GM21528 (cell line): ENCODE measurements at regions not wholly inside any gene's neighbourhood (a gene's known extent, or its start where the extent isn't known, plus 50 kb on each side); places are given as distances from the start of the nearest gene placed in this dataset.

Source experiments
- ATAC-seq: cut with Tn5 transposase; IDR thresholded peaks from one replicate; pipeline ENCODE4 v1.9.1; 2021; ENCODE audit warnings: mild to moderate bottlenecking, moderate library complexity; ENCODE audit not compliant: unreplicated experiment, low FRiP score

DNA sequence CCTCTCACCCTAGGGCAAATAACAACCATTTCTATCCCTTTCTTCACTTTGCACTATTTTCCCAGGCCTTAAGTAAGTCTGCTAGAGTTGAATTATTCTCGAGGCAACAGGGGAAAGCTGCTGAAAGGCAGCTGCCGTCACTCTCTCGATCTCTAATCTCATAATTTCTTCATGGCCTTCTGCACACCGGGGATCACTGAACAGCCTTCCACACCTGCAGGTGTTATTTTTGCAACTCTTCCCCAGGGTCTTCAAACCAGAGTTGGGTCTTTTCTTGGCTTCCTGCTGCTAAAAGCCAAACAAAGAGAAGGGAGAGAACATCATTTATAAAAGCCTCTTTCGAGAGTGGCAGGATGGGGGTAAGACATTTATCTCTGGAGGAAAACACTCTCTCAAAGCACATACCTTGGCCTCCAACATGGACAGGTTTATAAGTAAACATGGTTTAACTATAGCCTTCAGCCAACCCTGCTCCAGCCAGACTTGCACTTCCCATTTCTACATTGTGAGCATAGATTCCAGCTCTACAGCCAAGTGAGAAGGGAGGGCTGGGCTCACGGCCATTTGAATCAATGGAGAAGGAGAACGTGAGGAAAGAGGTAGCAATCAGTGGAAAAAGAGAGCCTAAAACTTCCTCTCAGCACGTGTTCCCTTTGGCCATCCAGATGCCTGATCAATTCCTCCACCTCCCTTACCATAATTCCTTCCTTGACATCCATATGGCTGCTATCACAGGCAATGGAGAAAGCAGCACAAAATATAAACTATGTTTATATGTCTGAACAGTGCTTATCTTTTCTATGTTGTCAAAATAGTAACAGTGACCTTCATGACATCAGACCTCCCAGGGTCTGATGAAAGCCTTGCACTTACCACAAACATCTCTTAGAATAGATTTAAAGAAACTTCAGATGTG lies 464.9 kb downstream of the TLE1 start:
- ATAC-seq, result no peak

DNA sequence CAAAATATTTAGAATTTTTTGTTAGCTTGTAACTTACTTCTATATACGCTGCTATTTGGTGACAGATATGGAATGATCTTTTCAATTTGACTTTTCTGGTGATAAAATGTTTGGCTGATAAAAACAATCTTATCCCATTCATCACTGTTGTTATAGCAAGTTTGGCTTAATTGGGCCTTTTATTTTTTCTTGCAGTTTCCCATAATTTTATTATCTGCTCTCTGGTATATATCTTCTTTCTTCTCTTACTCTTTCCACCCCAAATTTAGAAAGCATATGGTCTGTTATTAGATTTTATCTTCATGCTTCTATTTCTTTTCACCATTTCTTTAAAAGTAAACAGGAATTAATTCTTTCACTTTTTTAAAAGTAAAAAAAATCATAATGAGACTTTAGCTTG lies 474.4 kb downstream of the TLE1 start:
- ATAC-seq, result no peak

DNA sequence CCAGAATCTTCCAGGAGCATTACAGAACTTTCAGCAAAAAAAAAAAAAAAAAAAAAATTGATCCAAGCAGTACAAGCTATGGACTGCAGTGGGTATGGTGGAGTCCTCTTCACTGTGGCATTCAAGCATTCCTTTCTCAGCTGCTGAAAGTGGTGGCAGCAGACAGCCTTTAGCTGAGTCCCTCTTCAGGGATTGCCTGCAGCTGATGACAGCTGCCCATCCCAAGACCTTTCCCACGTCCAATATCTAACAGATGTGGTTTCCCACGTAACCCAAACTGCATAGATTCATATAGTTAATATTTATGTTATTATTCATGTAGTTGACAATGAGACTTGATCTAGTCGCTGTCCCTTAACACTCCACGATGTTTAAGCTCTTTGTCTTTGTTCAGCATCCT lies 475.9 kb downstream of the TLE1 start:
- ATAC-seq, result no peak

DNA sequence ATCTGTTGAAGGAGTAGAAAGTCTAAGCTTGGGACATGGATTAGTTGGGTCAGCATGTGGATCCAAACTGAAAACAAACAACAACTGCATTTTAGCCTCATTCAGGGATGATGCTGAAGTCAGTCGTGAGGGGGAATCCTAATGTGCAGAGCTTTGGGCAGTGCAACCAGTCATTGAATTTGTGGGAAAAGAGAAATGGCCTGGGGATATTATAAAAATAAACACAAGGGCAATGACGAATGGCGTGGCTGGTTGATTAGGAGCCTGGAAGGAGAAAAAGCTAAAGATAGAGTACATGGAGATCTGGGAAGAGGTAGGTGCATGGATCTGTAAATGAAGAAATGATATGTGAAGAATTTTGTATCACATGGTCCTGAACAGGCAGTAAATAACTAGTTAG lies 477.6 kb downstream of the TLE1 start:
- no peak for ATAC-seq

DNA sequence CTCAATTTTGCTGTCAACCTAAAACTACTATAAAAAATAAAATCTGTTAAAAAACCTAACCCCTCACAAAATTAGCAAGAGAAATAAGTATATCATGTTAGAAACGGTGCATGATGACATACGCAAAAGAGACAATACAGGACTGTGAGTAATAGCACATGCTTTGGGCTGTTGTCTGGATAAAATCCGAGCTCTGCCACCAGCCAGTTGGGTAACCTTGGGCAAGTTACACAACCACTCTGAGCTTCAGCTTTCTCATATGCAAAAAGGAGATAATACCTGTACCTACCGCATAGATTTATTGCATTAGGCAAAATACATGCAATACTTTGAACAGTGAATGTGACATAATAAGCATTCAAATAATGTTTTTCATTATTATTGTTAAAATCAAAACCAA lies 481.7 kb downstream of the TLE1 start:
- no peak for ATAC-seq

DNA sequence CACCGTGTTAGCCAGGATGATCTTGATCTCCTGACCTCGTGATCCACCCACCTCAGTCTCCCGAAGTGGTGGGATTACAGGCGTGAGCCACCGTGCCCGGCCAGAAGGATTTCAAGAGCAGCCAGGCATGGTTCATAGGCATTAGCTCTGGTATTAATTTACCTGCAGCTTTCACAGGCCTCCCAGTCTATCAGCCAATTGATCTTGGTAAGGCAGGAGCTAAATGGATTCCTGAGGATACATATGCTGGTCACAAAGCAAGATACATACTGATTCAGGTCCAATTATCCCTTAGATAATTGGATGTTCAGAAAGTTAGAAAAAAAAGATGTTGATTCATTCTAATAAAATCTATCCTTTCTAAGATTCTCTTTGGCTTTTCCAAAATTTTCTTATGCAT lies 487.1 kb downstream of the TLE1 start:
- no peak for ATAC-seq

- no peak for ATAC-seq
Observed at GRCh38 chr9:81195206-81195605, 494.1 kb downstream of the TLE1 start.

DNA sequence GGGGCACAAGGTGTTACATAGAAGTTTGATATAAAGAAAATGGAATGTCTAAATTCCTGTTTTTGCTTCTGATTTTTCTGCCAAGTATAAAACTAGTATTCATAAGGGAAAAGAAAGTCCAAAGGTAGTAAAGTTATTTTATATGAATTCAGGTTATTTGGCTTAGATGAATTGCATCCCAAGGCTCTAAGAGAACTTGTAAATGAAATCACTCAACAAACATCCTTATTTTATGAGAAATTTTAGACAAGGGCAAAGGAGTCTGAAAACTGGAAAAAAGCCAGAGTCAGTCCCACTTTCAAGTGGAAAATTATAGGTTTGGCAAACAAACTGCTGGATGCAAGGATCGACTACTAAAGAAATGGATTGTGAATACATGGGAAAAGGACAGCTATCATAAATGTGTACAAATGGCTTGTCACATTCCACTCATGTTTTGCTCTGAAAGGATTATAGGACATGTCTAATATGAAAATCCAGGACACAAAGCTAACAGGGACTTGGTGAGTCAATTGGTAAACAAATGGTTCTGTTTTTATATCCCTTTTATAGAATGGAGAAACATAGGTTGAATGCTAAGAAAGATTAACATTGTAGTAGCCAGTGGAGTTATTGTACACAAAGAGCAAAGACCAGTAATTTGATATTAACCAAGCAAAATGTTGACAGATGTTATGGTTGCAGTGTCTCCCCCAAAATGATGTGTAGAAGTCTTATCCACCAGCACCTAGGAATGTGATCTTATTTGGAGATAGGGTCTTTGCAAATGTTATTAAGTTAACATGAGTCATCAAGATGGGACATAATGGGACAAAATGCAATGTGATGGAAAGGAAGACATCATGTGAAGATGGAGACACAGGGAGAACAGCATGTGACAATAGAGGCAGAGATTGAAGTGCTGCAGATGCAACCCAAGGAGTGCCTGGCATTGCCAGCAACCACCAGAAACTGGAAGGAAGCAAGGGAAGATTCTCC lies 495.7 kb downstream of the TLE1 start:
- ATAC-seq, result no peak

- no peak for ATAC-seq
Observed at GRCh38 chr9:81191222-81191621, 498.1 kb downstream of the TLE1 start.

DNA sequence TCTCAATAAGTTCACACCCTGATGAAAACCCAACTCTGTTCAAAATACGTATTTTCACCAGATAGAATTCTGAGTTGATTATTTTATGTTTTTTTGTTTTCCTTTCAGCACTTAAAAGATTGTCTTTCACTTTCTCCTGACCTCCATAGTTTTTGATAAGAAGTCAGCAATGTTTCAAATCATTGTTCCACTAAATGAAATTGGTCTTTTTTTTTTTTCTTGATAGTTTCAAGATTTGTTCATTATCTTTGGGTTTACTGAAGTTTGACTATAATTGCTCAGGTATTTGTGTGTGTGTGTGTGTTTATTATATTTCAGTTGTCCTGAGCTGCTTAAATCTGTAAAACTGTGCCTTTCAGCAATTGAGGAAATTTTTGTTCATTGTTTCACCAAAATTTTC lies 498.7 kb downstream of the TLE1 start:
- no peak for ATAC-seq

GRCh38 chr9:81183761-81184160 lies 505.6 kb downstream of the TLE1 start:
- ATAC-seq, result no peak

DNA sequence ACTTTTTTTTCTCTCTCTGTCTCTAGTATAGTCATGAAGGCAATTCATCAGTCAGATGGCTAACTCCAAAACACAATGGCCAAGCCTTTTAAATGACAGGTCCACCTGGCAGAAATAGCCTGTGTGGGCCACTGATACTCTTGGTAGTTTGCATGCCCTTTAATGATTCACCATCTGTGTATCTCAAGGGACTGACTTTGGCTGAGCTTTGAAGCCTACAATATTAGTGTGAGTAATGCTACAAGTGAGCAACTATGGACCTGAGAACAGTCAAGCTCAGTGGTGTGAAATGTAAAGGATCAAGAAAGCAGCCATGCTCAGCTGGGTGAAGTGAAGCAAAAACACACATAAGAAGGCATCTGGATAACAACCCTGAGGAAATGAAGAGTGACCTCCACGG lies 506.9 kb downstream of the TLE1 start:
- ATAC-seq, result no peak

DNA sequence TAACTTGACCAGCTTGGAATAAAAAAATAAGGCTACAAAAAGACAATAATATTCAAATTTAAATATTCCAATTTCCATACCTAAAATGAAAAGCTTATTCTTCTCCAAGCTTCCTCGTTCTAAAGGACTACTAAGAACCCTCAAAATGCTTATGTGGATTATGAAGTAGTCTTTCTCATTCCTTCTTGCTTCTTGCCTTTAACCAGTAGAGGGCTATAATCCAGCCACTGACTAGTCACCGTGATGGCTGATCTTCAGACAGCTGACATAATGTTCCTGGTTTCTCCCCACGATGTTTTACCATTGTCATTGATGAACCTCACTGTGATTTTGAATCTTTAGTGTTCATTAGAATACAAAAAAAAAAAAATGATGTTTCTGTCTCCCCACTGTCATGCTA lies 515.3 kb downstream of the TLE1 start:
- ATAC-seq, result no peak

DNA sequence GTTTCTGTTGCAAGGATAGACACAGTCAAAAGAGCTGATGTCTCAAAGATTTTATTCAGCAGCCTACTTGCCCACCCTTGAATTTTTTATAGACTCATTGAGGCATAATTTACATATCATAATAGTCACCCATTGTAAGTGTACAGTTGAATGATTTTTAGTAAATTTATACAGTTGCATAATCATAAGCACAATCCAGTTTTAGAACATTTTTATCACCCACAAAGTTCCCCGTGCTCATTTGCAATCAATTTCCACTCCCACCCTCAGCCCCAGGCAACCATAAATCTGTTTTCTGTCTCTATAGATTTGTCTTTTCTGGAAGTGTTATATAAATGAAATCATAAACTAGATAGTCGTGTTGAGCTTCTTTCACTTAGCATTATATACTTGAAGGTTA lies 517.7 kb downstream of the TLE1 start:
- no peak for ATAC-seq

GRCh38 chr9:81162361-81162760 lies 527.0 kb downstream of the TLE1 start:
- no peak for ATAC-seq

DNA sequence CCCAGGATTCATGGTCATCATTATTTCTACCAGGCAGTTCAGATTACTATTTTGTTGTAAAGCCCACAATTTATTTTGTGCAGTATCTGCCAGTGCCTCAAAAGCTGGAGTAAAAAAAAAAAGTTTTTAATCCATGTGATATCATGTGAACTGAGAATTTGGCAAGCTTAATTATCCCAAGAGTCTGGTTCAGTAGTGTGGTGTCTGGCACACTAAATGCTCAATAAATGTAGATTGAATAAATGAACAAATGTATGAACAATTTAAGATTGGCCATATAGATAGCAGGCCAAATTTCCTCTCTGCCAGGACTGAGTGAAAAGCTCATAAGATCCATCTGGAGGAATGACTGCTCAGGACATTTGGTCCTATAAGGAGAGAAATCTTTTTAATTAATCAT lies 533.0 kb downstream of the TLE1 start:
- ATAC-seq, result no peak

DNA sequence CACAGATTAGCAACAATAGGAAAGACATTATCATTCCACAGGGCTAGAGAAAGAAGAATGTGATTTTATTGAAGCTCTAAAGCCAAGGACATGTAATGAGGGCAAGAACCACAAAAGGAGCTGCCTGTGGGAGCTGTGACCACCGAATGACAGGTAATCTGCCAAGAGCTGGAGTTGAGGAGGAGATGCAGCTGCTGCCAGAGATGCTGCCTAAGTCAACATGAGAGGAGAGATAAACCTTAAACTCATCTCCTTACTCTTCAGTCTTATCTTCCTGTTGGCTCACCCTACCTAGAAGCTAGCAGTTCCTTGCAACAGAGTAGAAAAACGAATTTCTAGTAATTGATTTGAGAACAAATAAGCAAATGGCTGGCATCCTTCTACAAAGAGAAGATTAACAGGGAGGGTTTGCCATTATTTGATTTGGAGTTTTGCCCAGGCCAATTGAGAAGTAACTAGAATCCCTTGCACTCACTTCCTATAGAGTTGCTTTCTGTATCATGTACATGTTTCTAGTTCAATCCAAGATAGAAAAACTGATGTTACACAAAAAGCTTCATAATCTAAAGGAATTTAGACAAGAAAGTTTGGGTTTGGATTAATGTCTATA lies 539.2 kb downstream of the TLE1 start:
- ATAC-seq, result no peak

- no peak for ATAC-seq
Observed at GRCh38 chr9:81146684-81147337, 542.5 kb downstream of the TLE1 start.

- no peak for ATAC-seq
Observed at GRCh38 chr9:81146241-81146640, 543.1 kb downstream of the TLE1 start.

DNA sequence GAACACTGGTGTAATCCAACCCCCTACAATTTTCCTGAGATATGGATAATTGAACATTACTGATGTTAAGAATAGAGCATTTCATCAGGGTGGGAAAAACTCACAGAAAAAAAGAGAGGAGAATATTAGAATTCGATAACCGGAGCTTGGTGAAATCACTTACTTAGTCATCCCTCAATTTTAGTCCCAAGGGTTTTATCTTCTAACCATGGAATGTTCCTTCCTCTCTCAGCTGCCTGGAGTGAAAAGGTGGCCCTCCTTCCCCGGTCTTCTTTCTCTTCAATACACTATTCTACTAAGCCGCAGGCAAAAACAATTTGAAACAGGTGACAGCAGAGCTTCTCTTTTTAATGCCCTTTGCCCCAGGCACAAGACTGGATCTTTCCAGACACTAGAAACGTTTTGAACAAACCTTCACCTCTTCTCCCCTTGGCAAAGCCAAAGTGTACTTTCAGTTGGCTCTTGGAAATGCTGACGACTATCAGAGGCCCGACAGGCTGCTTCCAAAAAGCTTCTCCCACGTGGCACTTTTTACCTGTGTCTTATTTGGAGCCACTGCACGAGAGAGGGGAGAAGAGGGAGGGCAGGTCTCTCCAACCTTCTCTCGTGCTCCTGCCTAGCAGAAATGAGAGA lies 543.9 kb downstream of the TLE1 start:
- ATAC-seq, result no peak
